Trophoblast cell (in vitro differentiated cells and primary cell): ENCODE measurements at regions not wholly inside any gene's neighbourhood (a gene's known extent, or its start where the extent isn't known, plus 50 kb on each side); places are given as distances from the start of the nearest gene placed in this dataset.
"Not testable (repeated sequence)": the region's sequence is repeated elsewhere in the genome, so short reads cannot be mapped to it uniquely, and the experiment has no call there.

Experiments
- DNase-seq, 2 donors: peaks; one replicate each; pipeline ENCODE4 v3.0.0-alpha.2; 2016
- H2AFZ ChIP-seq: 2 replicates; pipeline ENCODE4 v1.6.1; 2013; ENCODE audit warnings: low read length, moderate library complexity, mild to moderate bottlenecking; ENCODE audit not compliant: insufficient read depth, poor library complexity
- H2AK5ac ChIP-seq: 2 replicates; pipeline ENCODE4 v1.6.1; 2013; ENCODE audit warnings: mild to moderate bottlenecking, low read length
- H2BK120ac ChIP-seq: 2 replicates; pipeline ENCODE4 v1.6.1; 2013; ENCODE audit warnings: low read length, mild to moderate bottlenecking, moderate library complexity; ENCODE audit not compliant: insufficient read depth, poor library complexity
- H2BK12ac ChIP-seq: 2 replicates; pipeline ENCODE4 v1.6.1; 2013; ENCODE audit warnings: mild to moderate bottlenecking, low read length, moderate library complexity
- H2BK5ac ChIP-seq: 2 replicates; pipeline ENCODE4 v1.6.1; 2013; ENCODE audit warnings: low read length, low read depth, moderate library complexity, mild to moderate bottlenecking; ENCODE audit not compliant: poor library complexity
- H3K14ac ChIP-seq: 2 replicates; pipeline ENCODE4 v1.6.1; 2013; ENCODE audit warnings: mild to moderate bottlenecking, low read length
- H3K18ac ChIP-seq: 2 replicates; pipeline ENCODE4 v1.6.1; 2013; ENCODE audit warnings: mild to moderate bottlenecking, low read length
- H3K23ac ChIP-seq: 2 replicates; pipeline ENCODE4 v1.6.1; 2013; ENCODE audit warnings: low read length
- H3K27ac ChIP-seq: 2 replicates; pipeline ENCODE4 v1.5.1; 2013; ENCODE audit warnings: low read depth, mild to moderate bottlenecking, inconsistent platforms, low read length, moderate library complexity
- H3K27me3 ChIP-seq: 2 replicates; pipeline ENCODE4 v1.6.1; 2013; ENCODE audit warnings: inconsistent platforms, mild to moderate bottlenecking, low read length, moderate library complexity; ENCODE audit not compliant: insufficient read depth
- H3K36me3 ChIP-seq, 2 experiments: 1 replicate in 1 of 2; 2 replicates in 1 of 2; pipeline ENCODE4 v1.6.1; 2013; ENCODE audit warnings: low read length in 2 of 2, mild to moderate bottlenecking in 2 of 2, moderate library complexity in 1 of 2; ENCODE audit not compliant: insufficient read depth in 2 of 2, control insufficient read depth in 1 of 2
- H3K4ac ChIP-seq: 2 replicates; pipeline ENCODE4 v1.6.1; 2013; ENCODE audit warnings: low read depth, mild to moderate bottlenecking, low read length, moderate library complexity
- H3K4me1 ChIP-seq, 2 experiments: 1 replicate in 1 of 2; 2 replicates in 1 of 2; pipeline ENCODE4 v1.6.1; 2013; ENCODE audit warnings: low read length in 2 of 2, mild to moderate bottlenecking in 2 of 2, moderate library complexity in 1 of 2; ENCODE audit not compliant: insufficient read depth in 2 of 2, control insufficient read depth in 1 of 2
- H3K4me2 ChIP-seq: 2 replicates; pipeline ENCODE4 v1.6.1; 2013; ENCODE audit warnings: inconsistent platforms, mild to moderate bottlenecking, low read length, moderate library complexity
- H3K4me3 ChIP-seq: 2 replicates; pipeline ENCODE4 v1.5.1; 2013; ENCODE audit warnings: mild to moderate bottlenecking, low read depth, low read length, inconsistent platforms
- H3K79me1 ChIP-seq: one replicate; pipeline ENCODE4 v1.6.1; 2013; ENCODE audit warnings: low read length
- H3K79me2 ChIP-seq: 2 replicates; pipeline ENCODE4 v1.6.1; 2013; ENCODE audit warnings: low read length, mild to moderate bottlenecking; ENCODE audit not compliant: control insufficient read depth, insufficient read depth, poor library complexity
- H3K9ac ChIP-seq: 2 replicates; pipeline ENCODE4 v1.6.1; 2013; ENCODE audit warnings: mild to moderate bottlenecking, low read length
- H3K9me3 ChIP-seq: 2 replicates; pipeline ENCODE4 v1.6.1; 2013; ENCODE audit warnings: low read depth, mild to moderate bottlenecking, control low read depth, inconsistent platforms, low read length; ENCODE audit not compliant: insufficient read depth
- H4K12ac ChIP-seq: 2 replicates; pipeline ENCODE4 v1.6.1; 2013; ENCODE audit warnings: low read depth, mild to moderate bottlenecking, low read length, moderate library complexity
- H4K8ac ChIP-seq: 2 replicates; pipeline ENCODE4 v1.6.1; 2013; ENCODE audit warnings: low read depth, mild to moderate bottlenecking, low read length, moderate library complexity
- H4K91ac ChIP-seq: one replicate; pipeline ENCODE4 v1.6.1; 2013; ENCODE audit warnings: low read depth, mild to moderate bottlenecking, low read length, moderate library complexity
- WGBS: extraction: QIAGEN DNeasy Blood & Tissue Kit; methylation state at CpG from one replicate; pipeline ENCODE4 v1.1.7; 2013; ENCODE audit warnings: missing lambda C conversion rate; ENCODE audit not compliant: insufficient read length, insufficient coverage; ENCODE audit errors: extremely low coverage; 5-methylcytosine and 5-hydroxymethylcytosine counted together

GRCh38 chr15:20226531-20226930 lies 315.1 kb downstream of the GOLGA6L6 start:
- H4K8ac ChIP-seq, H3K9me3 ChIP-seq, H2BK5ac ChIP-seq, DNase-seq, H3K23ac ChIP-seq, H3K36me3 ChIP-seq, H3K9ac ChIP-seq, H3K4me1 ChIP-seq, H3K79me1 ChIP-seq, H4K12ac ChIP-seq, H3K27me3 ChIP-seq, H3K4ac ChIP-seq, H4K91ac ChIP-seq, H2AK5ac ChIP-seq, H2AFZ ChIP-seq, H3K4me3 ChIP-seq, H3K14ac ChIP-seq, H3K27ac ChIP-seq, H3K18ac ChIP-seq, H2BK120ac ChIP-seq, H3K79me2 ChIP-seq, H2BK12ac ChIP-seq, H3K4me2 ChIP-seq: not testable (repeated sequence)
- no CpG with 5 or more reads among the region's 2 CpGs for WGBS

DNA sequence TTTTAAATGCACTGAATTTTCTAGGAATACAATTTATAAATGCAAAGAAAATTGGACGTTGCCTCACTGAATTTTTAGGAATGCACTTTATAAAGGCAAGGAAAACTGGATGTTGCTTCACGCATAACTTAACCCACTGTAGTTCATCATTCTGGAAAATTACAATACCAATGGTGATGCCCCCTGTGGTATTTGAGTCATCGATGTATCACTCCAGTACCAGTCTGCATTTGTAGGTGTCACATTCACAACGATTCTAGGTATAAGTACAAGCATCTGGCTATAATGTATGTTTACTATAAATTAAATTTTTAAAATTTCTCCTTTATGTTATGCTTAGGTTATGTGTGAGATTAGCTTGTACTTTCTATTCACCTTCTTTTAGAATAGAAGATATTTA lies 320.5 kb downstream of the GOLGA6L6 start:
- not testable (repeated sequence) for H3K4me1 ChIP-seq, H2BK5ac ChIP-seq, H2BK12ac ChIP-seq, H2BK120ac ChIP-seq, H3K4me3 ChIP-seq, H3K9ac ChIP-seq, H3K14ac ChIP-seq, H3K4ac ChIP-seq, H3K9me3 ChIP-seq, H3K23ac ChIP-seq, H3K79me1 ChIP-seq, H2AFZ ChIP-seq, H3K36me3 ChIP-seq, H3K27ac ChIP-seq, H4K12ac ChIP-seq, H3K79me2 ChIP-seq, H4K8ac ChIP-seq, H3K4me2 ChIP-seq, DNase-seq, H2AK5ac ChIP-seq, H4K91ac ChIP-seq, H3K27me3 ChIP-seq, H3K18ac ChIP-seq
- no CpG with 5 or more reads among the region's 4 CpGs for WGBS

GRCh38 chr15:20219171-20219570 lies 322.4 kb downstream of the GOLGA6L6 start:
- H3K27ac ChIP-seq, DNase-seq, H4K8ac ChIP-seq, H2BK5ac ChIP-seq, H3K18ac ChIP-seq, H2AFZ ChIP-seq, H2BK12ac ChIP-seq, H3K79me1 ChIP-seq, H2AK5ac ChIP-seq, H3K4me1 ChIP-seq, H2BK120ac ChIP-seq, H3K79me2 ChIP-seq, H4K12ac ChIP-seq, H3K4me2 ChIP-seq, H3K23ac ChIP-seq, H3K4ac ChIP-seq, H3K9ac ChIP-seq, H3K27me3 ChIP-seq, H3K9me3 ChIP-seq, H3K14ac ChIP-seq, H4K91ac ChIP-seq, H3K36me3 ChIP-seq, H3K4me3 ChIP-seq: not testable (repeated sequence)
- WGBS = no CpG with 5 or more reads among the region's 4 CpGs

DNA sequence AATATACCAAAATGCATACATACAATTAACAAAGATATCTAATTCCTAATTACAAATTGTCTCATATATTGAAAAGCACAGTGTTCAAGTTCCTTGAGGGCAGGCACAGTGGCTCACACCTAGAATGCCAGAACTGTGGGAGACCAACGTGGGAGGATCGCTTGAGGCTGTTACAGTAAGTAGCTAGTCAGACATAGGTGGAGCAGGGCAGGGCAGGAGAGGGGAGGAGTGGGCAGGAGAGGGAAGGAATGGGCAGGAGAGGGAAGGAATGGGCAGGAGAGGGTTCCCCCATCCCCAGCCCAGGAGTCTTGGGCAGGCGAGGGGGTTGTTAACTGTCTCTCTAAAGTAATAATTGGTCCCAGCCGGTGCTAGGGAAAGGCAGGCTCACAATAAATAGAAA lies 325.9 kb downstream of the GOLGA6L6 start:
- not testable (repeated sequence) for H2AFZ ChIP-seq, H4K91ac ChIP-seq, H3K79me1 ChIP-seq, H3K4ac ChIP-seq, H3K23ac ChIP-seq, H3K9ac ChIP-seq, H3K79me2 ChIP-seq, H2BK12ac ChIP-seq, DNase-seq, H4K12ac ChIP-seq, H3K36me3 ChIP-seq, H3K27ac ChIP-seq, H2AK5ac ChIP-seq, H3K4me3 ChIP-seq, H3K14ac ChIP-seq, H3K4me2 ChIP-seq, H2BK5ac ChIP-seq, H3K27me3 ChIP-seq, H3K18ac ChIP-seq, H2BK120ac ChIP-seq, H4K8ac ChIP-seq, H3K4me1 ChIP-seq, H3K9me3 ChIP-seq
- WGBS = no CpG with 5 or more reads among the region's 4 CpGs
